Cardiac fibroblast (primary cell): ENCODE measurements at regions not wholly inside any gene's neighbourhood (a gene's known extent, or its start where the extent isn't known, plus 50 kb on each side); places are given as distances from the start of the nearest gene placed in this dataset.

Experiments used
- DNase-seq, 2 donors: peaks; one replicate each; pipeline versions ENCODE4 v3.0.0 to v3.0.0-alpha.2; 2010; ENCODE audit warnings: low read depth in 2 of 2
- H3K4me3 ChIP-seq, 2 donors: replicated peaks in 1 of 2; 1 replicate in 1 of 2; 2 replicates in 1 of 2; pipeline ENCODE4 v1.5.1; 2011; ENCODE audit warnings: low read depth in 2 of 2, low read length in 2 of 2, mild to moderate bottlenecking in 2 of 2, moderate library complexity in 1 of 2
- CTCF ChIP-seq: IDR thresholded peaks from one replicate; pipeline ENCODE4 v1.5.1; 2011; ENCODE audit warnings: low read depth, mild to moderate bottlenecking, low read length, inconsistent platforms

GRCh38 chr20:24138196-24138857 is 149.7 kb upstream of the GGTLC1 start:
- DNase-seq: no peak
- TF ChIP-seq CTCF: no peak
- H3K4me3 ChIP-seq: no peak overlapping the region

- no peak overlapping the region for H3K4me3 ChIP-seq
- no peak for TF ChIP-seq CTCF
- no peak for DNase-seq
Measured at GRCh38 chr20:24136659-24137246, 148.2 kb upstream of the GGTLC1 start.

GRCh38 chr20:24135781-24136180 is 147.2 kb upstream of the GGTLC1 start:
- DNase-seq: no peak
- no peak for TF ChIP-seq CTCF
- H3K4me3 ChIP-seq: no peak overlapping the region

- no peak for DNase-seq
- H3K4me3 ChIP-seq: no peak overlapping the region
- TF ChIP-seq CTCF: no peak
Measured at GRCh38 chr20:24134930-24135329, 146.4 kb upstream of the GGTLC1 start.

GRCh38 chr20:24134284-24134683 is 145.7 kb upstream of the GGTLC1 start:
- DNase-seq: no peak
- TF ChIP-seq CTCF: no peak
- H3K4me3 ChIP-seq: no peak overlapping the region

GRCh38 chr20:24132246-24132645 is 143.7 kb upstream of the GGTLC1 start:
- no peak for DNase-seq
- H3K4me3 ChIP-seq: no peak overlapping the region
- no peak for TF ChIP-seq CTCF

GRCh38 chr20:24131684-24132083 is 143.1 kb upstream of the GGTLC1 start:
- no peak overlapping the region for H3K4me3 ChIP-seq
- DNase-seq: no peak
- TF ChIP-seq CTCF: no peak
